HepG2 (cell line): ENCODE measurements at regions not wholly inside any gene's neighbourhood (a gene's known extent, or its start where the extent isn't known, plus 50 kb on each side); places are given as distances from the start of the nearest gene placed in this dataset.

ENCODE experiments used
- ATAC-seq: fragments of 200-7000 bp; cut with Tn5 transposase; 3 replicates; pipeline ENCODE4 v1.9.1; 2020; ENCODE audit warnings: mild to moderate bottlenecking, moderate library complexity
- BruUV-seq: library from RNA; stranded (reverse); fragments of 400-500 nt; replicated peaks from 2 replicates; lab custom pipeline; 2021; lab: Mats Ljungman, UMichigan
- CTCF ChIA-PET: fragments of 300-600 bp; formaldehyde crosslinking; extraction: SDS; loops from one replicate; lab custom pipeline; 2021; ENCODE audit warnings: low total read pairs, inconsistent platforms, low intra/inter-chr PET ratio; lab: Yijun Ruan, JAX
- POLR2A ChIA-PET: fragments of 350-600 bp; sonication (Branson Sonifier 250); formaldehyde crosslinking; loops from one replicate; lab custom pipeline; 2020; ENCODE audit warnings: antibody characterized with exemption, inconsistent platforms; lab: Yijun Ruan, JAX
- DNase-seq: peaks from one replicate; pipeline ENCODE4 v3.0.0-alpha.2; 2015; ENCODE audit warnings: low spot score
- FAIRE-seq: peaks from 3 replicates; lab custom pipeline; 2011; peaks lifted over from hg19 to GRCh38; lab: Jason Lieb, UNC
- H2AFZ ChIP-seq: one replicate; pipeline ENCODE4 v1.6.1; 2011; ENCODE audit warnings: low read length, inconsistent platforms
- H3K27ac ChIP-seq: fragments of 300-600 bp; 3 replicates; pipeline ENCODE4 v1.8.0; 2011; ENCODE audit warnings: mixed run types, mild to moderate bottlenecking, mixed read lengths, low read length, inconsistent platforms; ENCODE audit not compliant: insufficient read depth; ENCODE audit errors: extremely low read length
- H3K27me3 ChIP-seq, 2 experiments: fragments of 200-600 bp in 1 of 2; 2 replicates in 1 of 2; 3 replicates in 1 of 2; pipeline versions ENCODE4 v1.6.0 to v1.8.0; 2011; ENCODE audit warnings: low read length in 2 of 2, mild to moderate bottlenecking in 2 of 2, moderate library complexity in 2 of 2, inconsistent platforms in 1 of 2; ENCODE audit not compliant: insufficient read depth in 2 of 2, control insufficient read depth in 1 of 2
- H3K36me3 ChIP-seq, 2 experiments: fragments of 200-600 bp in 1 of 2; replicated peaks in 1 of 2; 2 replicates in 1 of 2; 3 replicates in 1 of 2; pipeline versions ENCODE4 v1.5.1 to v1.8.0; 2011; ENCODE audit warnings: low read length in 2 of 2, inconsistent platforms in 1 of 2; ENCODE audit not compliant: insufficient read depth in 2 of 2, control insufficient read depth in 1 of 2
- H3K4me1 ChIP-seq: 2 replicates; pipeline ENCODE4 v1.5.1; 2012; ENCODE audit warnings: low read length, inconsistent platforms; ENCODE audit not compliant: insufficient read depth
- H3K4me2 ChIP-seq: 2 replicates; pipeline ENCODE4 v1.6.0; 2011; ENCODE audit warnings: low read depth, low read length, inconsistent platforms
- H3K4me3 ChIP-seq, 3 experiments: fragments of 200-600 bp in 1 of 3; sonication (generic), shearing (Covaris generic) in 1 of 3; replicated peaks in 1 of 3; 2 replicates each; pipeline ENCODE4 v1.5.1; 2011 to 2016; ENCODE audit warnings: low read length in 3 of 3, inconsistent platforms in 2 of 3, low read depth in 2 of 3, mild to moderate bottlenecking in 2 of 3, control low read depth in 1 of 3, mixed read lengths in 1 of 3; ENCODE audit not compliant: insufficient read depth in 1 of 3
- H3K79me2 ChIP-seq: one replicate; pipeline ENCODE4 v1.6.1; 2011; ENCODE audit warnings: low read length, inconsistent platforms; ENCODE audit not compliant: insufficient read depth
- H3K9ac ChIP-seq: 2 replicates; pipeline ENCODE4 v1.6.0; 2011; ENCODE audit warnings: mild to moderate bottlenecking, low read depth, low read length, inconsistent platforms; ENCODE audit not compliant: insufficient read depth
- H3K9me3 ChIP-seq: 2 replicates; pipeline ENCODE4 v1.5.1; 2012; ENCODE audit warnings: mild to moderate bottlenecking, low read length
- H4K20me1 ChIP-seq: 2 replicates; pipeline ENCODE4 v1.6.0; 2011; ENCODE audit warnings: inconsistent platforms, mild to moderate bottlenecking, low read length, moderate library complexity; ENCODE audit not compliant: insufficient read depth
- CENPT ChIP-seq: sonication (generic); formaldehyde crosslinking; IDR thresholded peaks from 2 replicates; pipeline ENCODE4 v1.8.0; 2022; ENCODE audit warnings: low read depth, mild to moderate bottlenecking, moderate library complexity, missing genetic modification reagents
- HIVEP1 ChIP-seq: sonication (generic); formaldehyde crosslinking; IDR thresholded peaks from 2 replicates; pipeline ENCODE4 v1.4.0; 2020; ENCODE audit warnings: mild to moderate bottlenecking, missing genetic modification reagents
- HNRNPLL ChIP-seq: fragments of 200-400 bp; formaldehyde crosslinking; IDR thresholded peaks from 2 replicates; pipeline ENCODE4 v1.6.1; 2017; ENCODE audit warnings: mild to moderate bottlenecking, low read depth, low read length; ENCODE audit not compliant: poor library complexity, severe bottlenecking
- HOXD1 ChIP-seq: sonication (generic); formaldehyde crosslinking; IDR thresholded peaks from 2 replicates; pipeline ENCODE4 v1.5.0; 2020; ENCODE audit warnings: missing genetic modification reagents
- KDM1A ChIP-seq: IDR thresholded peaks from 2 replicates; pipeline ENCODE4 v1.6.1; 2016; ENCODE audit warnings: missing compliant biosample characterization
- NR0B2 ChIP-seq: sonication (generic); formaldehyde crosslinking; IDR thresholded peaks from 2 replicates; pipeline ENCODE4 v1.4.0; 2020; ENCODE audit warnings: mild to moderate bottlenecking, missing genetic modification reagents
- NR2F6 ChIP-seq, 2 experiments: IDR thresholded peaks; 2 replicates each; pipeline ENCODE4 v1.6.1; 2016; ENCODE audit warnings: antibody characterized with exemption in 1 of 2, mild to moderate bottlenecking in 1 of 2
- RFXAP ChIP-seq: sonication (generic); formaldehyde crosslinking; IDR thresholded peaks from 2 replicates; pipeline ENCODE4 v1.4.0; 2020; ENCODE audit warnings: missing genetic modification reagents, borderline replicate concordance
- YY1 ChIP-seq: IDR thresholded peaks from 2 replicates; pipeline ENCODE4 v1.6.1; 2011; ENCODE audit warnings: low read length, low read depth, moderate library complexity, mild to moderate bottlenecking; ENCODE audit not compliant: insufficient read depth, insufficient replicate concordance
- ZBTB8A ChIP-seq: sonication (generic); formaldehyde crosslinking; IDR thresholded peaks from 2 replicates; pipeline ENCODE4 v1.4.0; 2020; ENCODE audit warnings: mild to moderate bottlenecking, low read depth, missing genetic modification reagents, borderline replicate concordance
- ZFP36L1 ChIP-seq: sonication (generic); formaldehyde crosslinking; IDR thresholded peaks from 2 replicates; pipeline ENCODE4 v1.8.0; 2022; ENCODE audit warnings: mild to moderate bottlenecking, missing genetic modification reagents, moderate library complexity
- WGBS: methylation state at CpG from one replicate; pipeline ENCODE4 v1.1.6; 2017; ENCODE audit warnings: low lambda C conversion rate; 5-methylcytosine and 5-hydroxymethylcytosine counted together
- in situ Hi-C: cut with HindIII; loops from 2 replicates; pipeline ENCODE4 v1.10.0; 2017; ENCODE audit warnings: low pct_unique_long_range_greater_than_20kb; ENCODE audit not compliant: extremely low pct_ligation_motif_present
- intact Hi-C: fragments of 100-400 bp; cut with micrococcal nuclease; formaldehyde crosslinking; loops from one replicate; pipeline ENCODE4 v1.10.0; 2022; ENCODE audit not compliant: unreplicated experiment
- TF ChIP-seq, protein P1 (sequence below): sonication (generic); formaldehyde crosslinking; IDR thresholded peaks from 2 replicates; pipeline ENCODE4 v1.4.0; 2020; ENCODE audit warnings: missing genetic modification reagents
- TF ChIP-seq, protein P2 (sequence below): sonication (generic); formaldehyde crosslinking; IDR thresholded peaks from 2 replicates; pipeline ENCODE4 v1.9.0; 2021; ENCODE audit warnings: missing genetic modification reagents, mild to moderate bottlenecking, borderline replicate concordance
- TF ChIP-seq, protein P3 (sequence below): IDR thresholded peaks from 2 replicates; pipeline ENCODE4 v1.6.1; 2016; ENCODE audit warnings: missing compliant biosample characterization, missing genetic modification reagents, borderline replicate concordance

DNA sequence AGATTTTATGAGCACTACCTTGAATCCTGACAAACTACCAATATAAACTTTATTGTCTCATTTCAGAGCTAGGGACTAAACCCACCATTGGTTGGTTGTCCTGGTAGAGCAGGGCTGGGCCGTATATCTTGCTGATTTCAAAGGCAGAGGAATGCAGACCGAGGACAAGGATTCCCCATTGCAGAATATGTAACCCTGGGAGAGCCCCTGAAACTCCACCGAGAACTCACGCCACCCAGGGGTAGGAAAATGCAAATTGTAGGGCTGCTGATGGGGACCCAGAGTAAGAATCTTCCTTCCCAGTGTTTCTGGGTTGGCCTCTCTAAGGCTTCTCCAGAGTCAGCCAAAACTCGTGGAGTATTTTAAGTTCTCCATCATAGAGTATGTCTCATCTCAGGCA lies 235.3 kb downstream of the ABHD5 start:
- BruUV-seq = no TSS peak

GRCh38 chr3:43932921-43933320 lies 242.2 kb downstream of the ABHD5 start:
- no peak overlapping the region for H3K4me3 ChIP-seq
- no peak for FAIRE-seq
- H3K9ac ChIP-seq = no peak overlapping the region
- POLR2A ChIA-PET = no interaction called here
- H3K79me2 ChIP-seq = no peaks in the 10 kb centered on the region
- in situ Hi-C loops = no loop called here
- DNase-seq = no peak
- intact Hi-C loops = no loop called here
- H3K27me3 ChIP-seq = peaks cover 0 to 6% of the 10 kb centered on the region in 2 experiments; a peak in 1 of 5 replicates
- 13% methylated on average over 3 of the region's 3 CpGs for WGBS
- BruUV-seq = no TSS peak
- CTCF ChIA-PET = no interaction called here
- H3K4me2 ChIP-seq = no peak overlapping the region
- H2AFZ ChIP-seq = no peak overlapping the region
- no peaks in the 10 kb centered on the region for H3K4me1 ChIP-seq
- no peaks in the 10 kb centered on the region for H4K20me1 ChIP-seq
- no peak overlapping the region for H3K27ac ChIP-seq
- no peaks in the 10 kb centered on the region for H3K9me3 ChIP-seq
- ATAC-seq = no peak
- H3K36me3 ChIP-seq = no peaks in the 10 kb centered on the region
- TF ChIP-seq NR0B2 (CRISPR knock-in tag) (no peak), RFXAP (CRISPR knock-in tag) (no peak), HOXD1 (CRISPR knock-in tag) (no peak), CENPT (no peak), NR2F6 (IDR thresholded peaks at IDR 0.05) (no peak), NR2F6 (CRISPR knock-in tag; IDR thresholded peaks at IDR 0.05) (no peak), HNRNPLL (no peak), HIVEP1 (CRISPR knock-in tag) (no peak)
- TF ChIP-seq, protein P1, sequence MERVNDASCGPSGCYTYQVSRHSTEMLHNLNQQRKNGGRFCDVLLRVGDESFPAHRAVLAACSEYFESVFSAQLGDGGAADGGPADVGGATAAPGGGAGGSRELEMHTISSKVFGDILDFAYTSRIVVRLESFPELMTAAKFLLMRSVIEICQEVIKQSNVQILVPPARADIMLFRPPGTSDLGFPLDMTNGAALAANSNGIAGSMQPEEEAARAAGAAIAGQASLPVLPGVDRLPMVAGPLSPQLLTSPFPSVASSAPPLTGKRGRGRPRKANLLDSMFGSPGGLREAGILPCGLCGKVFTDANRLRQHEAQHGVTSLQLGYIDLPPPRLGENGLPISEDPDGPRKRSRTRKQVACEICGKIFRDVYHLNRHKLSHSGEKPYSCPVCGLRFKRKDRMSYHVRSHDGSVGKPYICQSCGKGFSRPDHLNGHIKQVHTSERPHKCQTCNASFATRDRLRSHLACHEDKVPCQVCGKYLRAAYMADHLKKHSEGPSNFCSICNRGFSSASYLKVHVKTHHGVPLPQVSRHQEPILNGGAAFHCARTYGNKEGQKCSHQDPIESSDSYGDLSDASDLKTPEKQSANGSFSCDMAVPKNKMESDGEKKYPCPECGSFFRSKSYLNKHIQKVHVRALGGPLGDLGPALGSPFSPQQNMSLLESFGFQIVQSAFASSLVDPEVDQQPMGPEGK (CRISPR knock-in tag) = no peak
- TF ChIP-seq, protein P2, sequence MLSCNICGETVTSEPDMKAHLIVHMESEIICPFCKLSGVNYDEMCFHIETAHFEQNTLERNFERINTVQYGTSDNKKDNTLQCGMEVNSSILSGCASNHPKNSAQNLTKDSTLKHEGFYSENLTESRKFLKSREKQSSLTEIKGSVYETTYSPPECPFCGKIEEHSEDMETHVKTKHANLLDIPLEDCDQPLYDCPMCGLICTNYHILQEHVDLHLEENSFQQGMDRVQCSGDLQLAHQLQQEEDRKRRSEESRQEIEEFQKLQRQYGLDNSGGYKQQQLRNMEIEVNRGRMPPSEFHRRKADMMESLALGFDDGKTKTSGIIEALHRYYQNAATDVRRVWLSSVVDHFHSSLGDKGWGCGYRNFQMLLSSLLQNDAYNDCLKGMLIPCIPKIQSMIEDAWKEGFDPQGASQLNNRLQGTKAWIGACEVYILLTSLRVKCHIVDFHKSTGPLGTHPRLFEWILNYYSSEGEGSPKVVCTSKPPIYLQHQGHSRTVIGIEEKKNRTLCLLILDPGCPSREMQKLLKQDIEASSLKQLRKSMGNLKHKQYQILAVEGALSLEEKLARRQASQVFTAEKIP (CRISPR knock-in tag) = no peak
- TF ChIP-seq, protein P3, sequence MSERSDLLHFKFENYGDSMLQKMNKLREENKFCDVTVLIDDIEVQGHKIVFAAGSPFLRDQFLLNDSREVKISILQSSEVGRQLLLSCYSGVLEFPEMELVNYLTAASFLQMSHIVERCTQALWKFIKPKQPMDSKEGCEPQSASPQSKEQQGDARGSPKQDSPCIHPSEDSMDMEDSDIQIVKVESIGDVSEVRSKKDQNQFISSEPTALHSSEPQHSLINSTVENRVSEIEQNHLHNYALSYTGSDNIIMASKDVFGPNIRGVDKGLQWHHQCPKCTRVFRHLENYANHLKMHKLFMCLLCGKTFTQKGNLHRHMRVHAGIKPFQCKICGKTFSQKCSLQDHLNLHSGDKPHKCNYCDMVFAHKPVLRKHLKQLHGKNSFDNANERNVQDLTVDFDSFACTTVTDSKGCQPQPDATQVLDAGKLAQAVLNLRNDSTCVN (CRISPR knock-in tag) = no peak

More for the DNA sequence above, 235.3 kb downstream of the ABHD5 start:
- H3K36me3 ChIP-seq = no peaks in the 10 kb centered on the region
- no peak for TF ChIP-seq KDM1A (CRISPR knock-in tag)
- TF ChIP-seq ZBTB8A (CRISPR knock-in tag) = no peak
- TF ChIP-seq YY1 = no peak
- no peak for TF ChIP-seq ZFP36L1 (CRISPR knock-in tag)
- TF ChIP-seq, all 625 proteins: peak for 0
- intact Hi-C loops (no loop called here), in situ Hi-C loops (no loop called here)
- Histone ChIP-seq H3K9ac (no peak overlapping the region), H3K4me2 (no peak overlapping the region), H3K9me3 (no peaks in the 10 kb centered on the region), H4K20me1 (no peaks in the 10 kb centered on the region), H3K4me1 (no peaks in the 10 kb centered on the region), H3K27me3 (peaks cover 0 to 17% of the 10 kb centered on the region in 2 experiments; a peak in 1 of 5 replicates), H3K27ac (no peak overlapping the region), H3K79me2 (no peaks in the 10 kb centered on the region), H3K4me3 (no peak overlapping the region), H2AFZ (no peak overlapping the region)
- ChIA-PET CTCF (no interaction called here), POLR2A (no interaction called here)
- no peak for FAIRE-seq
- WGBS = 2% methylated on average over 5 of the region's 5 CpGs
- DNase-seq = no peak
- ATAC-seq = no peak
